Fibroblast of lung (primary cell): ENCODE measurements at regions not wholly inside any gene's neighbourhood (a gene's known extent, or its start where the extent isn't known, plus 50 kb on each side); places are given as distances from the start of the nearest gene placed in this dataset.

Experiments
- DNase-seq, 2 donors: peaks; one replicate each; pipeline versions ENCODE4 v3.0.0 to v3.0.0-alpha.2; 2010; ENCODE audit warnings: low read depth in 2 of 2
- H2AFZ ChIP-seq: 2 replicates; pipeline ENCODE4 v1.5.1; 2012; ENCODE audit warnings: low read length, control low read depth, inconsistent platforms
- H3K27ac ChIP-seq: 2 replicates; pipeline ENCODE4 v1.5.1; 2011; ENCODE audit warnings: low read length, control low read depth; ENCODE audit not compliant: insufficient read depth
- H3K27me3 ChIP-seq: 2 replicates; pipeline ENCODE4 v1.5.1; 2011; ENCODE audit warnings: mild to moderate bottlenecking, low read length; ENCODE audit not compliant: control insufficient read depth, insufficient read depth
- H3K36me3 ChIP-seq: 2 replicates; pipeline ENCODE4 v1.5.1; 2011; ENCODE audit warnings: low read length; ENCODE audit not compliant: control insufficient read depth, insufficient read depth
- H3K4me1 ChIP-seq: 2 replicates; pipeline ENCODE4 v1.5.1; 2011; ENCODE audit warnings: low read length; ENCODE audit not compliant: control insufficient read depth, insufficient read depth; ENCODE audit errors: extremely low read depth
- H3K4me2 ChIP-seq: 2 replicates; pipeline ENCODE4 v1.5.1; 2011; ENCODE audit warnings: low read length, control low read depth; ENCODE audit not compliant: insufficient read depth; ENCODE audit errors: extremely low read depth
- H3K4me3 ChIP-seq, 4 experiments: fragments of 200-600 bp in 1 of 4; sonication (generic) in 1 of 4; replicated peaks in 1 of 4; 2 replicates each; pipeline ENCODE4 v1.5.1; 2011 to 2016; ENCODE audit warnings: low read length in 4 of 4, low read depth in 3 of 4, mild to moderate bottlenecking in 3 of 4, control low read depth in 2 of 4, inconsistent platforms in 1 of 4, mixed read lengths in 1 of 4; ENCODE audit not compliant: insufficient read depth in 1 of 4; ENCODE audit errors: control extremely low read depth in 1 of 4
- H3K79me2 ChIP-seq: 2 replicates; pipeline ENCODE4 v1.5.1; 2012; ENCODE audit warnings: mild to moderate bottlenecking, low read length, inconsistent platforms; ENCODE audit not compliant: control insufficient read depth, insufficient read depth
- H3K9ac ChIP-seq: 2 replicates; pipeline ENCODE4 v1.5.1; 2011; ENCODE audit warnings: mild to moderate bottlenecking, low read length, control low read depth; ENCODE audit not compliant: insufficient read depth
- H3K9me3 ChIP-seq: 2 replicates; pipeline ENCODE4 v1.5.1; 2012; ENCODE audit warnings: low read depth, low read length; ENCODE audit not compliant: control insufficient read depth, insufficient read depth
- H4K20me1 ChIP-seq: 2 replicates; pipeline ENCODE4 v1.5.1; 2011; ENCODE audit warnings: low read length; ENCODE audit not compliant: control insufficient read depth, insufficient read depth; ENCODE audit errors: extremely low read depth
- EZH2 ChIP-seq: IDR thresholded peaks from 2 replicates; pipeline ENCODE4 v1.5.1; 2012; ENCODE audit warnings: low read length, control low read depth, mild to moderate bottlenecking; ENCODE audit errors: missing control alignments
- TF ChIP-seq, protein P1 (sequence below), 2 donors: IDR thresholded peaks in 1 of 2; conservative IDR thresholded peaks in 1 of 2; 1 replicate in 1 of 2; 2 replicates in 1 of 2; pipeline ENCODE4 v1.5.1; 2011 to 2012; ENCODE audit warnings: low read length in 2 of 2, control low read depth in 1 of 2, inconsistent platforms in 1 of 2, low read depth in 1 of 2, mild to moderate bottlenecking in 1 of 2

DNA sequence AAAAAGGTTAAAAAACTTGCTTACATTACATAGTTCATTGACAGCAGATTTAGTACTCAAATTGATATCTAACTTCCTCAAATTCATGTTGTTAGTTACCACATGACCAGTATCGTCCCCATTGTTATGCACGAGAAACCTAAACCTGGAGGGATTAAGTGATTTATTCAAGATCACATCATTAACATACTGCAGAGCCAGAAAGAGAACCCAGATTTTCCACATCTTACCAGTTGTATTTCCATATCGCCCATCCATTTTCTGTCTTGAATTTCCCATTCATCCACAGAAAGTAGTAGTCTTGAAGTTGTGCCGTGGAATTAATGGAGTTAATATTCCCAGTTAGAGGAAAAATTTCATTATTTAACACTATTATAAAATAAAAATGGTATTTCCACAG is 512.0 kb downstream of the METTL4 start:
- H3K9me3 ChIP-seq: no peaks in the 10 kb centered on the region
- no peak overlapping the region for H3K9ac ChIP-seq
- no peaks in the 10 kb centered on the region for H4K20me1 ChIP-seq
- H3K4me1 ChIP-seq: no peaks in the 10 kb centered on the region
- H3K36me3 ChIP-seq: no peaks in the 10 kb centered on the region
- no peaks in the 10 kb centered on the region for H3K27me3 ChIP-seq
- H3K4me3 ChIP-seq: no peak overlapping the region
- no peak for TF ChIP-seq EZH2
- TF ChIP-seq, protein P1, sequence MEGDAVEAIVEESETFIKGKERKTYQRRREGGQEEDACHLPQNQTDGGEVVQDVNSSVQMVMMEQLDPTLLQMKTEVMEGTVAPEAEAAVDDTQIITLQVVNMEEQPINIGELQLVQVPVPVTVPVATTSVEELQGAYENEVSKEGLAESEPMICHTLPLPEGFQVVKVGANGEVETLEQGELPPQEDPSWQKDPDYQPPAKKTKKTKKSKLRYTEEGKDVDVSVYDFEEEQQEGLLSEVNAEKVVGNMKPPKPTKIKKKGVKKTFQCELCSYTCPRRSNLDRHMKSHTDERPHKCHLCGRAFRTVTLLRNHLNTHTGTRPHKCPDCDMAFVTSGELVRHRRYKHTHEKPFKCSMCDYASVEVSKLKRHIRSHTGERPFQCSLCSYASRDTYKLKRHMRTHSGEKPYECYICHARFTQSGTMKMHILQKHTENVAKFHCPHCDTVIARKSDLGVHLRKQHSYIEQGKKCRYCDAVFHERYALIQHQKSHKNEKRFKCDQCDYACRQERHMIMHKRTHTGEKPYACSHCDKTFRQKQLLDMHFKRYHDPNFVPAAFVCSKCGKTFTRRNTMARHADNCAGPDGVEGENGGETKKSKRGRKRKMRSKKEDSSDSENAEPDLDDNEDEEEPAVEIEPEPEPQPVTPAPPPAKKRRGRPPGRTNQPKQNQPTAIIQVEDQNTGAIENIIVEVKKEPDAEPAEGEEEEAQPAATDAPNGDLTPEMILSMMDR (conservative IDR thresholded peaks at IDR 0.05 in 1 of 2, IDR thresholded peaks at IDR 0.05 in 1 of 2; ENCODE audit: low read depth in 1 of 2, low read length in 2 of 2): no peak
- H2AFZ ChIP-seq: no peak overlapping the region
- H3K79me2 ChIP-seq: no peaks in the 10 kb centered on the region
- H3K4me2 ChIP-seq: no peak overlapping the region
- no peak overlapping the region for H3K27ac ChIP-seq
- DNase-seq: no peak

DNA sequence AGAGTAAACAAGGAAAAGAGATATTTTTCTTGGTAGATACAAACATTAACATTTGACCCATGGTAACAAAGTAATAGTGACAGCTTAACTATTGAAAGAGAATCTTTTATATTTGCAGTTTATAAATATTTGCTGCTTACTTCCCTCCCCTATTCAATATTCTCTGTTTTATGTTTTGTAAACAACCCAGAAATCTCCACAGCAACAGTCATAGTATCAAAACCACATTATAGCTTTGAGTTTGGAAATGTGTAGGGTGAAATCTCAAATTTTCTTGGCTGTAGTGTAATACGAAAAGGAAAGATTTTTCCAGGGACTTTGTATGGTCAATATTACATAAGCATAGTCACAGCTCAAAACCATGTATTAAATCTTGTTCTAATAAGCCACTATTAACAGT is 511.2 kb downstream of the METTL4 start:
- Histone ChIP-seq H3K4me3 (no peak overlapping the region), H3K9ac (no peak overlapping the region), H3K4me2 (no peak overlapping the region), H3K27ac (no peak overlapping the region), H3K79me2 (no peaks in the 10 kb centered on the region), H3K4me1 (no peaks in the 10 kb centered on the region), H2AFZ (no peak overlapping the region), H3K9me3 (no peaks in the 10 kb centered on the region), H3K27me3 (no peaks in the 10 kb centered on the region), H4K20me1 (no peaks in the 10 kb centered on the region), H3K36me3 (no peaks in the 10 kb centered on the region)
- no peak for TF ChIP-seq EZH2
- TF ChIP-seq, protein P1 (conservative IDR thresholded peaks at IDR 0.05 in 1 of 2, IDR thresholded peaks at IDR 0.05 in 1 of 2; ENCODE audit: low read depth in 1 of 2, low read length in 2 of 2): no peak
- no peak for DNase-seq

DNA sequence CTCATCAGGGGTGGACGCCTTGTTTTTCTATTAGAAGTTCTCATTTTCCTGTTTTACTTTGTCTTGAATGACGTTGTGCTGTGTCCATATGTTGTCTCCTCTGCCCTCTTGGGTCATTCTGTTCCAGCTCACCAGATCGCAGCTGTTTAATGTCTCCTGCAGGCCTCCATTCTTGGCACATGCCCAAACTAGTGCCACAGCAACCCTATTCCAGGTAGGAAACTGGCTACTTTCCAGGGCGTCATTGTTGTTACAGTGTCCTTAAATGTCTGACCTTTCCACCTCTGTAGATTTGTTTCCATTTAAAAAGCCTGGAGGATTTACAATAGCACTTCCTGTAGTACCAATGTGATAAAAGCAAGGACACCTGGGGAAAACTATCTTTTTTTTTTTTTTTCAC is 500.7 kb downstream of the METTL4 start:
- Histone ChIP-seq H3K4me3 (no peak overlapping the region), H3K4me1 (no peaks in the 10 kb centered on the region), H3K36me3 (no peaks in the 10 kb centered on the region), H2AFZ (no peak overlapping the region), H3K9ac (no peak overlapping the region), H3K79me2 (no peaks in the 10 kb centered on the region), H3K27ac (no peak overlapping the region), H3K27me3 (no peaks in the 10 kb centered on the region), H3K9me3 (no peaks in the 10 kb centered on the region), H3K4me2 (no peak overlapping the region), H4K20me1 (no peaks in the 10 kb centered on the region)
- DNase-seq: no peak
- TF ChIP-seq, protein P1 (conservative IDR thresholded peaks at IDR 0.05 in 1 of 2, IDR thresholded peaks at IDR 0.05 in 1 of 2; ENCODE audit: low read depth in 1 of 2, low read length in 2 of 2): no peak
- no peak for TF ChIP-seq EZH2
